C4-2B (cell line): ENCODE measurements at regions not wholly inside any gene's neighbourhood (a gene's known extent, or its start where the extent isn't known, plus 50 kb on each side); places are given as distances from the start of the nearest gene placed in this dataset.

Experiments
- H3K27ac ChIP-seq: fragments of 450-650 bp; 2 replicates; pipeline ENCODE4 v1.5.1; 2017
- CTCF ChIP-seq: fragments of 450-650 bp; conservative IDR thresholded peaks from 2 replicates; pipeline ENCODE4 v1.5.1; 2017; ENCODE audit warnings: mild to moderate bottlenecking
- ZFX ChIP-seq: fragments of 450-650 bp; IDR thresholded peaks from 2 replicates; pipeline ENCODE4 v1.6.1; 2017

GRCh38 chr3:127091376-127091775 lies 101.6 kb upstream of the PRR23E start:
- H3K27ac ChIP-seq, result no peak overlapping the region
- TF ChIP-seq CTCF, result no peak

GRCh38 chr3:127092368-127092767 lies 100.6 kb upstream of the PRR23E start:
- H3K27ac ChIP-seq, result no peak overlapping the region
- TF ChIP-seq ZFX (no peak), CTCF (no peak)

GRCh38 chr3:127092776-127093175 lies 100.2 kb upstream of the PRR23E start:
- TF ChIP-seq ZFX (no peak), CTCF (no peak)
- no peak overlapping the region for H3K27ac ChIP-seq

GRCh38 chr3:127093312-127093711 lies 99.6 kb upstream of the PRR23E start:
- no peak for TF ChIP-seq CTCF
- TF ChIP-seq ZFX, result no peak
- H3K27ac ChIP-seq, result no peak overlapping the region

GRCh38 chr3:127095774-127096173 lies 97.2 kb upstream of the PRR23E start:
- TF ChIP-seq ZFX, result no peak
- TF ChIP-seq CTCF, result no peak
- H3K27ac ChIP-seq, result no peak overlapping the region

- TF ChIP-seq CTCF (no peak), ZFX (no peak)
- no peak overlapping the region for H3K27ac ChIP-seq
Observed at GRCh38 chr3:127096256-127097071, 96.5 kb upstream of the PRR23E start.

GRCh38 chr3:127097072-127097405 lies 95.9 kb upstream of the PRR23E start:
- TF ChIP-seq ZFX (no peak), CTCF (no peak)
- no peak overlapping the region for H3K27ac ChIP-seq
